Activated CD4-positive, alpha-beta T cell treated with anti-CD3 and anti-CD28 coated beads for 48 hours (primary cell): ENCODE measurements at regions not wholly inside any gene's neighbourhood (a gene's known extent, or its start where the extent isn't known, plus 50 kb on each side); places are given as distances from the start of the nearest gene placed in this dataset.
"Not testable (repeated sequence)": the region's sequence is repeated elsewhere in the genome, so short reads cannot be mapped to it uniquely, and the experiment has no call there.

Experiments used
- DNase-seq: peaks from one replicate; pipeline ENCODE4 v3.0.0-alpha.2; 2020

DNA sequence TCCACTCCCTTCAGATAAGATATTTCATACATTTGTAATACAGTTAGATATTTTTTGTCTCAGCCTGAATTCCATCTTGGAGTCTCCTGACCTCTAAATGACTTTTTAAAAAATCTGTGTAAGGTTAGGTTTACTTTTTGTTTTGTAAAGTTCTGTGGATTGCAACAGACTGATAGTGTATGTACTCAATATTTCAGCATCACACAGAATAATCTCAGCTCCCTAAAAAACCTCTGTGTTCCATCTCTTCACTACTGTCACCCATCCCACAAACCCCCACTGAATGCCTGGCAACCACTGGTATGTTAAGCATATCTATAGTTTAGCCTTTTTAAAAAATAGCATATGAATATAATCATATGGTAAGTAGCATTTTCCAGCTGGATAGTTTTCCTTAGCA, 951.1 kb upstream of the ADAMTS5 start:
- not testable (repeated sequence) for DNase-seq

DNA sequence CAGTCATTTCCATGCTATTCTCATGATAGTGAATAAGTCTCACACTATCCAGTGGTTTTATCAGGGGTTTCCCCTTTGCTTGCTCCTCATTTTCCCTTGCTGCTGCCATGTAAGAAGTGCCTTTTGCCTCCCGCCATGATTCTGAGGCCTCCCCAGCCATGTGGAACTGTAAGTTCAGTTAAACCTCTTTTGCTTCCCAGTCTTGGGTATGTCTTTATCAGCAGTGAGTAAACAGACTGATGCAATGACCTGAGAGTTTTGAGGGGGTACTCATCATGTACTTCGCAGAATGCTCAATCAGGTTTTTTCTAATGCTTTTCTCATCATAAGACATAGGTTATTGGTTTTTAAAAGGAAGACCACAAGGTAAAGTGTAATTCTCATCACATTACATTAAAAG, 949.4 kb upstream of the ADAMTS5 start:
- not testable (repeated sequence) for DNase-seq

DNA sequence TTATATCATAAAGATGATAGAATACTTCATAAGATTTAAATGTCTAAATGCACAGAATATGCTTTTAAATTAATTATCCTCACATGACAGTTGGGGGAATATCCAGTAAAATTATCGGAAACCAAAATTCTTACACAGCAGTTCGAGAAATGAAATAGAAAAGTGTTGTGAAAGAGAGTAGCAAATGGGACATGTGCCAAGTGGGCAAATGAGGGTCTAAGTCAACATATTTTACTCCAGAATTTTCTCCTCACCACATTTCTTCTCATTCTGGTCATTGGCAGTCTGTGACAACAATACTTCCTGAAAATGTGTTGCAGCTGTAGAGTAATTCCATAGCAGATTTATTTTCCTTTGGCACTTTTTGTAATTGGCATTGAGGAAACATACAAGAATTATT, 945.2 kb upstream of the ADAMTS5 start:
- not testable (repeated sequence) for DNase-seq

GRCh38 chr21:27909487-27909886, 942.6 kb upstream of the ADAMTS5 start:
- not testable (repeated sequence) for DNase-seq

- DNase-seq = not testable (repeated sequence)
Observed at GRCh38 chr21:27908816-27909215, 941.9 kb upstream of the ADAMTS5 start.

DNA sequence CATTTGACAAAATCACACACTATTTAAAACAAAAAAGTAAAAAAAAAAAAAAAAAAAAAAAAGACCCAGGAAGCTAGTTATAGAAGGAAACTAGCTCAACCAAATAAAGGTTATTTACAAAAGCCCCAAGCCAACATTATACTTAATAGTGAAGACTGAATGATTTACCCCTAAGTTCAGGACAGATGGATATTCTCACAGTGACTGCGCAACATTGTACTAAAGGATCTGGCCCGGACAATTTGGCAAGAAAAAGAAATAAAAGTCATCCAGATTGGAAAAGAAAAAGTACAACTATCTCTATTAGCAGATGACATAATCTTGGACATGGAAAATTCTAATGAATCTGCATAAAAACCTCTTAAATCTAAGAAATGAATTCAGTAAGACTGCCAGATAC, 936.0 kb upstream of the ADAMTS5 start:
- not testable (repeated sequence) for DNase-seq

DNA sequence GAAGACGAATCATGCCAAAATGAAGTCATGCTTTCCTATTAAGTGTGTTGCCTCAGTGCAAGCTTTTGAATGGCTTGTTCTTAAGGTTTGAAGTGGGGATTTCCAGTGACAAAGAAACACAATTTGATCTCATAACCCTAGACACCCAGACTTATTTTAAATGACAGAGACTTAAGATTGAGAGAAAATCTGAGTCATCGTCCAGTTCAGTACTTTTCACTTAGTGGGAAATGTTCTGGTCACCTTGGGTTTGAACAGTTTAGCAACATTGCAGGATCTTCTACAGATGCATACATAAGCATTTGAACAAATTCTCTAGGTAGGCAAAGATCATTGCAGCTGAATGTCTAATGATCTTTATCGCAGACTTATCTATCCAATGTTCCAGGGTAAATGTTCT, 926.7 kb upstream of the ADAMTS5 start:
- DNase-seq = not testable (repeated sequence)

GRCh38 chr21:27891495-27891894, 924.6 kb upstream of the ADAMTS5 start:
- DNase-seq = not testable (repeated sequence)

- DNase-seq = not testable (repeated sequence)
Observed at GRCh38 chr21:27887808-27888455, 921.0 kb upstream of the ADAMTS5 start.

DNA sequence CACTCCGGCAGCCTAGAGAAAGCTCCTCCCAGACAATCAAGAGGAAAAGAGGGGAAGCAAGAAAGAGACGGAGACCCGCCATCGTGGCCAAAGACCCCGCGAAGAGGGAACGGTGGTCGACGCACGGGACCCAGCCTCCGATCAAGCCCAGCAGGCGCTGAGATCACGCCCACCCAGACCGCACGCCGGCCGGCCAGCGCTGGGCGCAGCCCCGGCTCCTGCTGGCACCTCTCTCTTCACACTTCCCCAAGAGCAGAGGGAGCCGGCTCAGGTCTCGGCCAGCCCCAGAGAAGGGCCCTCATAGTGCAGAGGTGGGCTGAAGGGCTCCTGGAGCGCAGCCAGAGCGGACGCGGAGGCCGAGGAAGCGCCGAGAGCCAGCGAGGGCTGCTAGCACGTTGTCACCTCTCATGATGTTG, 918.4 kb upstream of the ADAMTS5 start:
- DNase-seq = no peak

GRCh38 chr21:27881331-27881730, 914.4 kb upstream of the ADAMTS5 start:
- DNase-seq = not testable (repeated sequence)

- not testable (repeated sequence) for DNase-seq
Observed at GRCh38 chr21:27872411-27872810, 905.5 kb upstream of the ADAMTS5 start.

DNA sequence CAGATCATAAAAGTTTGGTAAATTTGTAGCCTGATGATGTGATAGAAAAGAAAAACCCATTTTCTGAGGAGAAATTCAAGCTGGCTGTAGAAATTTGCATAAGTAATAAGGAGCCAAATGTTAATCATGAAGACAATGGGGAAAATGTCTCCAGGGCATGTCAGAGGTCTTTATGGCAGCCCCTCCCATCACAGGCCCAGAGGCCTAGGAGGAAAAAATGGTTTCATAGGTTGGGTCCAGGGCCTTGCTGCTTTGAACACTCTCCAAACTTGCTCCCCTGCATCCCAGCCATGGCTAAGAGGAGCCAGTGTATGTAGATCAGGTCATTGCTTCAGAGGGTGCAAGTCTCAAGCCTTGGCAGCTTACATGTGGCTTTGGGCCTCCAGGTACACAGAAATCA, 903.9 kb upstream of the ADAMTS5 start:
- DNase-seq = not testable (repeated sequence)

DNA sequence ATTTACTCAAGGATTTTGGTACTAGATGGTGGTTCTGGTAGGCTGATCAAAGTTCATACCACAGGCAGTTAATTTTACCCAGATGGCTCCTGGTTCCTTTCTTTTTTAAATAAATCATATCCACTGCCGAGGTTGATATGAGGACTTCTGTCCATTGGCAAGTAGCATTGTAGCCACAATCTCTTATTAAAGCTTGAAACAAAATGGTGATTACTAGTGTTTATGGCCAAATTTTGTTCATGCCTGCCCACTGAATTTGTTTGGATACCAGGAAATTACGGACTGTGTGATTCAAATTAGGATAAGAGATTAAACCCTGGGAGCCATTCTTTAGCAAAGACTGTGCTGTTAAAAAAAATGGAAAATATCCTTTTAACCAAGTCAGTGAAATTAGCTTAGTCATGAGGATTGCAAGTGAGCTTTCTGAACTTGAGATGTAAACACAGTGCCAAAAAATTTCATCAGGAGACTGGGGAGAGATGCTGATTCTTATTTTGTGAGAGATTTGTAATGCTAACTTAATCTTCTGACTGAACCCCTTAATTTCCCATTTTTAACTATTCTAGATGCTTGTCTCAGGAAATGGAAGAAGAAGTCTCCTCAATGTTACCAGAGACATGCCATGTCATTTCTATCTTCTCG, 893.5 kb upstream of the ADAMTS5 start:
- DNase-seq = not testable (repeated sequence)

GRCh38 chr21:27858053-27858825, 891.4 kb upstream of the ADAMTS5 start:
- DNase-seq = not testable (repeated sequence)

DNA sequence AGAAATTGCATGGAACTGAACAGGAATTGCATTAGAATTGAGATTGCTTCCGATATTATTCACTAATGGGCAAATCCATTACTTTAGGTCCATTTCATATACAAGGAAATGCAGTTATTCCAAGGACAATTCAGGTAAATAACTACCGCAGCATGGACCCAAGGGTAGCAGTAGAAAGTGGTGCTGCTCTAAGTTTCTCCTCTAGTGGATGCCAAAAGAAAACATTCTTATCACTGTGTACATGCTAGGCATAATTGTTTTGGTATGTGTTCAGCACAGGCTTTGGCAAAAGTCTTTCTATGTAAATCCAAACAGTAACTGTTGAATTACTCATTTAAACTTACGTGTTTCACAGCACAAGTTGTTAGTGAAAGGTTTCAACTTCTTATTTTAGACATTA, 890.1 kb upstream of the ADAMTS5 start:
- not testable (repeated sequence) for DNase-seq

DNA sequence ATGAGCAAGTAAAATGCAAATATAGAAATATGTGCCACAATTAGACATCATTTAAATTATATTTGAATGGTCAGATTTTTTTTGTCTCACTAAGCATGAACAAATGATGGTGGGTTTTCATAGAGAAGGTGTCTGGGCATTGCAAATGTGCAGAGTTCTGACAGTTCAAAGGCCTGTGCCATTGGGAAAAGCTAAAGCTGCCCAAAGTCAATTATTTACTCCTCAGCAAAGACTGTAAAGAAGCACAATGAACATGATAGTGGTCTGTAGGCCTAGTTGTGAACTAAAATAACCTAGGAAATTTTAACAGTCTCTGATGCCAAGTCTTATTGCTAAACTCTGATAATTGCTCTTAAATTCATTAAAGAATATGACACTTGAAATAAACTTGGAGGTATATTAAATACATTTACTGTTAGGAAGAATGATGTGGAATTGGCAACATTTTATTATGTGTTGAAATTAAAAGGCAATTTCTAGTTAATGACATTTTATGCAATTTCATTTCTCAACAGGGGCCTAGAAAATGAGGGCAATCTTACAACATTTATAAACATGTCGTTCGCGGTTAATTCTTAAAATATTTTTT, 874.3 kb upstream of the ADAMTS5 start:
- DNase-seq = no peak

- DNase-seq = no peak
Observed at GRCh38 chr21:27840262-27840661, 873.4 kb upstream of the ADAMTS5 start.

GRCh38 chr21:27839512-27840115, 872.7 kb upstream of the ADAMTS5 start:
- DNase-seq = no peak

GRCh38 chr21:27838573-27838972, 871.7 kb upstream of the ADAMTS5 start:
- no peak for DNase-seq

GRCh38 chr21:27837936-27838335, 871.0 kb upstream of the ADAMTS5 start:
- DNase-seq = no peak

DNA sequence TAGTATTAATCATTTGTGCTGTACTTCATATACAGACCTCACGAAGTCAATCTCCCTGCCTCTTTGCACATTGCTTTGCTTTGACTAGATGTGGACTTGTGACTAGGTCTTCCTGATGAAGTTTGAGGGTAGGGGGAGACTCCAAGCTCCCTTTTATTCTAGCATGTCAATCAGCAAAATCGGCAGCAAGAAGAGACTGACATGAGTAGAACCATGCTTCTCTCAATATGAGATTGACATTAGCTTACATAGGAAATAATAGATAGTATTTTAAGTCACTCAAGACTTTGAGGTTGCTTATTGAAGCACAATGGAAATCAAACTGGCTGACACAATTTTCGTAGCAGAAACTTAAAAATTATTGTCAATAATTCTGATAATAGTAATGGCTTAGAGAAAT, 866.4 kb upstream of the ADAMTS5 start:
- DNase-seq = no peak
